HG03103 (cell line): ENCODE measurements at regions not wholly inside any gene's neighbourhood (a gene's known extent, or its start where the extent isn't known, plus 50 kb on each side); places are given as distances from the start of the nearest gene placed in this dataset.

Experiments used
- ATAC-seq: cut with Tn5 transposase; IDR thresholded peaks from one replicate; pipeline ENCODE4 v1.9.1; 2021; ENCODE audit warnings: low read depth; ENCODE audit not compliant: unreplicated experiment

- ATAC-seq, result peak; percentile 64
Observed at GRCh38 chr7:131231381-131232220, 96.1 kb upstream of the MKLN1 start.

DNA sequence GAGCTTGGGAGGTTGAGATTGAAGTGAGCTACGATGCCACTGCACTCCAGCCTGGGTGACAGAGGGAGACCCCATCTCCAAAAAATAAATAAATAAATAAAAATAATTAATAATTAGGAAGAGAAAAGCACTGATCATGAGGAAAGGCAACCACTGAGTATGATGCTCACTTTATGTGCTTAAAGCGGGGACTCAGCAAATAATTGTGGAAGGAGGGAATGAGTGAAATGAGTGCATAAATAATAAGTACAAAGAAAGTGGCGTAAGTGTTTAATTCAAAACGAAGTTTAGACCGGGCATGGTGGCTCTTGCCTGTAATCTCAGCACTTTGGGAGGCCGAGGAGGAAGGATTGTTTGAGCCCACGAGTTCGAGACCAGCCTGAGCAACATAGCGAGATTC, 94.9 kb upstream of the MKLN1 start:
- ATAC-seq, result no peak

DNA sequence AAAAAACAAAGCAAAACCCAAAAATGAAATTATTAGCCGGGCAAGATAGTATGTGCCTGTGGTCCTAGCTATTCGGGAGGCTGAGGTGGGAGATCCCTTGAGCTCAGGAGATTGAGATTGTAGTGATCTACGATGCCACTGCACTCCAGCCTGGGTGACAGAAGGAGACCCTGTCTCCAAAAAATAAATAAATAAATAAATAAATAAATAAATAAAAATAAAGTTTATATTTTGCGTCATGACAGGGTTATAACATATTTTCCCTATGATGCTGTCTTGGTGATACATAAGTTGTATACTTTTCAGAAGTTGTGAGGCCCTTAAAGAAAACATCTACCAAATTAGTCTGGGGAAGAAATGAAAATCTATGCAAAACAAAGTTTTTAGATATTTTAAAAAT, 94.5 kb upstream of the MKLN1 start:
- no peak for ATAC-seq

DNA sequence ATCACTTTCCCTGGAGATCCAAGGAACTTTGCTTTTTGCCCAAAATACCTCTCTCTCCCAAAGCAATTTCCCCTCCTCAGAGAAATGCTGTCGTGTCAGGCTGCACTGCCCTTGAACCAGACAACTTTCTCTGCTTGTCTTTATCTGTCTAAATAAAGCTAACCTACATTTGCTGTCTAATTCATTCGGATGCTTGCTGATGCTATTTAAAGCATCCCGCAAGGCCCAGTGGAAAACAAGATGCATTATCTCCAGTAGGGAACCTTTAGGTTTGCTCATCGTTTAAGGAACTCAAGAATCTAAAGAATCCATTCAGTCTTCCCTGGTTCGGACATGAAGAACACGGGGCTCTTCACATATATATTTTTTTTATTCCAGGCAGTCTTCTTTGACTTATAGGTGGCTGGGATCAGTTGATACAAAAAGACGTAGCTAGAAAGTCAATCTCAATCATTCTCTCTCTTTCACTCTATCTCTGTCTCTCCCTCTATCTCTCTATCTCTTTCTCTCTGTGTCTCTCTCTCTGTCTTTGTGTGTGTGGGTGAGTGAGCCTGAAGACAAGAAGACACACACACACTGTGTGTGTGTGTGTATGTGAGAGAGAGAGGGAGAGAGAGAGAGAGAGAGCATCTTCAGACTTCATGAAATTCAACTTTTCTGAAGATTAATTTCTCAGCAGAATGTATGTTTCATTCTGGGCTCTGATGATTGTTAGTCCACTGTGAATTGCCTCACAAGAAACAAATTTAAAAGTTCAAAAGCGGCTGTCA, 92.8 kb upstream of the MKLN1 start:
- no peak for ATAC-seq

DNA sequence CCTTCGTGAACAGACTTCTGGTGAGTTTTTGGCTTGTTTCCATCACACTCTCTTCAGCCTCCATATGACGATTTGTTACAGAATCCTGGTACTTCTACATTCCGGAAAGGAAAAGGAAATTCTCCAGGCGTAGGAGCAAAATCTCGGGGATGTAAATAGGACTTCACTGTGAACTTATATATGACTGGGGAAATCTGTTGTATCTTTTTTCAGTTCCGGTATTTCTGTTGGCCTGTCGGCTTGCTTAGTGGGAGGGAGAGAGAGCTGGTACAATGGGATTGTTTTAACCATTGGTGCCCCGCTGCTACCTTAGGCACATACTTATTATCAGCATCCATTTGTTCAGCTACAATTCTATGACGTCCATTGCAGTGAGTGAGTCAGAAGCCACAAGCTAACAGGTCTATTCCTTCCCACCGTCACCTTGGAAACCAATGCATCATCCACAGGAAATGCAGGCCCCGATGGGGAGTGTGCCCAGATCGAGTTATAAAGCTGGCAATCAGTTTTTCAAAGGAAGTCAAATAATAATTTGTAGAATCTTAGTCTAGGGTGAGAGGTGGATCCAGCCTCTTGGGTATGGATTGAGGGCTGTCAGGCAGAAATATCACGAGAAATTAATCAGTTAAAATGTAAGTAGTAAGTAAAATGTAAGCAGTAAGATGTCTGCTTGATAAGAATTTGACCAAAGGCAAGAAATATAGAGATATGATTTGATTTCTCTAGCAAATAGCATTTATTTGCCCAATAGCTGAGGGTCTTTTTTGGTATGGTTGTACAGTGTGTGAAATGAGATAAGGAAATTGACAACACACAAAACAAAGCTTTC, 92.0 kb upstream of the MKLN1 start:
- ATAC-seq, result no peak

DNA sequence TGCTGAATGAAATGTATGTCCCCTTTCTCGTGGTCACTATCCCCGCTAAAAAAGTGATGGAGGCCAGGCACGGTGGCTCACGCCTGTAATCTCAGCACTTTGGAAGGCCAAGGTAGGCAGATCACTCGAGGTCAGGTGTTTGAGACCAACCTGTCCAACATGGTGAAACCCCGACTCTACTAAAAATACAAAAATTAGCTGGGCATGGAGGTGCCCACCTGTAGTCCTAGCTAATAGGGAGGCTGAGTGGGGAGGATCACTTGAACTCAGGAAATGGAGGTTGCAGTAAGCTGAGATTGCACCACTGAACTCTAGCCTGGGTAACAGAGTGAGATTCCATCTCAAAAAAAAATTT, 91.4 kb upstream of the MKLN1 start:
- no peak for ATAC-seq

GRCh38 chr7:131238347-131238931, 89.2 kb upstream of the MKLN1 start:
- no peak for ATAC-seq

DNA sequence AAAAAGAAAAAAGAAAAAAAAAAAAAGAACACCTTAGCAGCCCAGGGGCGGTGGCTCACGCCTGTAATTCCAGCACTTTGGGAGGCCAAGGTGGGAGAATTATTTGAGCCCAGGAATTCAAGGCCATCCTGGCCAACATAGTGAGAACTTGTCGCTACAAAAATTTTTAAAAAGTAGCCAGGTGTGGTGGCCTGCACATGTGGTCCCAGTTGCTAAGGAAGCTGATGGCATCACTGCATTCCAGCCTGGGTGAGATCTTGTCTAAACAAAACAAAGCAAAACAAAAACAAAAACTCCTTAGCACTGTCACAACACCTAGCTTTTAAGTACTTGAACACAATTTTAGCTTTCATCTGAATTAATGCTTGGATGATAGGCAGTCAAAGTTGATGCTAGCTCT, 86.3 kb upstream of the MKLN1 start:
- ATAC-seq, result no peak

GRCh38 chr7:131242123-131242650, 85.5 kb upstream of the MKLN1 start:
- ATAC-seq, result no peak

DNA sequence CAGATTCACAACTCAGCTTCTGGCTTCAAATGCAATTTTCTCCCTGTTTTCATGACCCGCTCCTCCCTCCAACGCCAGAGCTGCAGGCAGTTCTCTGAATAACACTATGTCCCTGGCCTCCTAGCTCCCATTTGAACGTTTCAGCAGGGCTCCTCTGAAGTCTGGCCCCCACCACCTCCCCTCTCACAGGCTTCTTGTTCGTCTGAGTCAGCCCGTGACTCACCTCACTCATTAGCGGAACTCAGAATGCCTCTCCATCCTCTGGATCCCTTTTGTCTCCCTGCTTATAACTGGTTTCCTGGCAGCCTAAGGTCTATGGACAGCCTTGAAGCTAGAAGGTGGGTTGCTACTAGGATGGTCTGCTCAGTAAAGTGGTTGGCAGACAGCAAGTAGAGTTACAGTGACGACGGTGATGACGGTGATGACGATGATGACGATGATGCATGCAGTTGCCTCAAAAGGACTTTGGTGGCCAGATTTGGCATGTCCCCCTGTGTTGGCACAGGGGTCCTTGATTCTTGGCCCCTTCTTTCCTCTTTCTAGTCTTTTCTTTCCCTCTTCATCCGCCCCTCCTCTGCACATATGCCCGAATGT, 83.3 kb upstream of the MKLN1 start:
- no peak for ATAC-seq

GRCh38 chr7:131249003-131249402, 78.7 kb upstream of the MKLN1 start:
- no peak for ATAC-seq

DNA sequence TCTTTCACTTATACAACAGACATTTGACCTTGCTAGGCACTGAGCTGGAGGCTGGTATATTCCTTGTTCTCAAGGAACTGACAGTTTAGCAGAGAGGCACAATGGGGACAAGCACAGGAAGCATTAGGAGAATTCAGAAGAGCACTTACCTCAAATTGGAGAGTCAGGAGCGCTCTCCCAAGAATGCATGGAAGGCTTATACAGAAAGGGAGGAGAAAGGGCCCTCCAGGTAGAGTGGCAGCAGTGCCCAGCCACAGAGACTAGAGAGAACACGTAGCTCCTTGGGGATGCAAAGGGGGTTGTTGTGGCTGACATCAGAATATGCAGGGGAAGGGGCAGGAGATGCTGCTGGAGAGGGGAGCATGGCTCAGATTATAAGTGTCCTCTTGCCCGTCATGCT, 78.2 kb upstream of the MKLN1 start:
- ATAC-seq, result no peak

GRCh38 chr7:131250331-131250730, 77.3 kb upstream of the MKLN1 start:
- no peak for ATAC-seq

DNA sequence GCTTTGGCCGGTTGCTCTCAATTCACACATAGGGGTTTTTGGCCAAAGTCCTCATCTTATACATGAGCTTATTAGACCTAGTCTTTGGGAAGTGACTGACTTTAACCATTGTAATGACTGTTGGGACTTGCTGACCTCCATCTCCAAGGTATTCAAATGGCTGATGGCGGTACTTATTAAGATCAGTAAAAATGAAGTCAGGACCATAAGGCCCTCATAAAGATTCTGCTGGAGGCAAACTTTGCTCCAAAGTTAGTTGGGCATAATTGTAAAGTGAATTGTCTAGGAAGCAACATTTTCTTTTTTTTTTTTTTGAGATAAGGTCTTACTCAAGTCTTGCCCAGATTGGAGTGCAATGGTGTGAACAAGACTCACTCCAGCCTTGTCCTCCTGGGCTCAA, 76.3 kb upstream of the MKLN1 start:
- ATAC-seq, result no peak

DNA sequence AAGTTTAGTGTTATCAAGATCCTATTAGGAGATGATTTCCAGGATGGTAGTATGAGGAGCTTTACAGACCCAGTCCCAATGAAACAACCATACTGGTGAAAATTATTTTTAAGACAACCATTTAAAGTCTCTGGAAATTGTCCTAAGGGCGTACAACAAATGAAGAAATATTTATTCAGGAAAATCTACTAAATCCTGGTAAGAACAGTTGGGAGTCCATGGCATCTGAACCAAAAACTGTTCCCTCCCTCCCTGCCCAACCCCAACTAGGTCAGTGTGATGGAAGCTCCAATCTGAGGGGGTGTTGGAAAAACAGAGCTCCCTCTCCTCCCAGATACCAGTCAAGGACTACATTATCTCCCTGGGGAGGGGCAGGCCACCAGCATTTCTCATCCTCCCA, 74.7 kb upstream of the MKLN1 start:
- no peak for ATAC-seq

DNA sequence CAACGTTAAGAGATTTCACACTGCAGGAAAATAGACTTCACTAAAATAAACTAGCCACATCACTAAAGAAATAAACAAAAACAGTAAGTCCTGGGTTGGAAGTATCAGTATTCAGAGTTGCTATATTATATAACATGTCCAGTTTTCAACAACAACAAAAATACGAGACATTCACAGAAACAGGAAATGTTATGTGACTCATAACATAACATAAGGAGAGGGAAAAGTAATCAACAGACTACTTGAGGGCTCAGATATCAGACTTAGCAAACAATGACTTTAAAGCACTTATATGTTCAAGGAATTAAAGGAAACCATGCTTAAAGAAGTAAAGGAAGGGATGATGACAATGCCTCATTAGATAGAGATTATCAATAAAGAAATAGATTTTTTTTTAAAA, 73.5 kb upstream of the MKLN1 start:
- ATAC-seq, result no peak

GRCh38 chr7:131255242-131255641, 72.4 kb upstream of the MKLN1 start:
- ATAC-seq, result no peak

DNA sequence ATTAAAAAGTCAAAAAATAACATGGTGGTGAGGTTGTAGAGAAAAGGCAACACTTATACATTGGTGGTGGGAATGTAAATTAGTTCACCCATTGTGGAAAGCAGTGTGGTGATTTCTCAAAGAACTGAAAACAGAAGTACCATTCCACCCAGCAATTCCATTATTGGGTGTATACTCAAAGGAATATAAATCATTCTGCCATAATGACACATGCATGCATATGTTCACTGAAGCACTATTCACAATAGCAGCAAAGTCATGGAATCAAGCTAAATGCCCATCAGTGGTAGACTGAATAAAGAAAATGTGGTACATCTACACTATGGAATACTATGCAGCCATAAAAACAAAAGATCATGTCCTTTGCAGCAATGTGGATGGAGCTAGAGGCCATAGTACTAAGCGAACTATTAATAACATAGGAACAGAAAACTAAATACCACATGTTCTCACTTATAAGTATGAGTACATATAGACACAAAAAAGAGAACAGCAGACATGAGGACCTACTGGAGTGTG, 66.1 kb upstream of the MKLN1 start:
- no peak for ATAC-seq

DNA sequence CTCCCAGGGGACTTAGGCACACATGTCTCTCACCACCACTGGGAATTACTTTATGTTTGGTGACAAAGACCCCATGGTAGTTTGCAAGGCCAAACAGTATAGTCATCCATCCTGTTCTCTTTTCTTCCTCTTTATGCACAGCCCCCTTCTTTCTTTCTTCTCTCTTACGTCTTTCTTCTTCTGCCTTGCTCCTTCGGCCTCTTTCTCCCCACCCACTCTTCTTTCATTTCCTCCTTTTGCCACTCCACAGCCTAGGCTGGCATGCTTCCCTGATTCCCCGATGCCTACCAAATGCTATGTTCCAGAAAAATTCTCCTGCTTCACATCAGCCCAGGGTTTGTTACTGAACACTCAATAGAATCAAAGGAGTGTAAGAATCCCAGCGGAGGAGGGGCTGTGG, 62.4 kb upstream of the MKLN1 start:
- no peak for ATAC-seq

DNA sequence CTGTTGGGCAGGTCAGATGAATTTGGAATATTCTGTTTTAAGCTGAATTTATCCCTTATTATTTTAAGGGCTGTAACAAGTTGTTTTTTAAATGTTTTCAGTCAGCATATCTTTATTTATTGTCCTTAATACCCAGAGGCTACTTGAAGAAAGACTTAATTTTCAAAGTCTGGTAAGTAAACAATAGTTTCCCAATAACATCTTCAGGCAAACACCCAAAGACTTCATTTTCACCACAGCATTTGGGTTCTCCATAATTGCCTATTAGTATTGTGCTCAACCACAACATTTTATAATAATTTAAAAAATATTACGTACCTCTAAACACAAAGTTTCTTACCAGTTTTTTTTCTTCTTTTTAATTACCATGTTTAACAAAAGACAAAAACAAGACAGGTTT, 60.0 kb upstream of the MKLN1 start:
- no peak for ATAC-seq
